MCF 10A (cell line): ENCODE measurements at regions not wholly inside any gene's neighbourhood (a gene's known extent, or its start where the extent isn't known, plus 50 kb on each side); places are given as distances from the start of the nearest gene placed in this dataset.

ENCODE experiments used
- BruUV-seq: library from RNA; stranded (reverse); fragments of 400-500 nt; replicated peaks from 2 replicates; lab custom pipeline; 2021; lab: Mats Ljungman, UMichigan
- CTCF ChIA-PET: fragments of 300-600 bp; sonication (Branson Sonifier 250); formaldehyde crosslinking; extraction: SDS; loops from one replicate; lab custom pipeline; 2021; ENCODE audit warnings: antibody characterized with exemption, inconsistent platforms; lab: Yijun Ruan, JAX
- POLR2A ChIA-PET: fragments of 300-600, 350-650 bp; sonication (Branson Sonifier 250); formaldehyde crosslinking; extraction: SDS; loops from one replicate; lab custom pipeline; 2020; ENCODE audit warnings: antibody characterized with exemption, inconsistent platforms; lab: Yijun Ruan, JAX
- DNase-seq: peaks from one replicate; pipeline ENCODE4 v3.0.0-alpha.2; 2018; ENCODE audit not compliant: unreplicated experiment
- H3K27ac Mint-ChIP-seq: one replicate; pipeline ENCODE4 v1.8.0; 2022; ENCODE audit warnings: mild to moderate bottlenecking, low read depth, mixed read lengths; ENCODE audit not compliant: unreplicated experiment
- H3K27me3 Mint-ChIP-seq: one replicate; pipeline ENCODE4 v1.8.0; 2022; ENCODE audit warnings: mixed read lengths; ENCODE audit not compliant: insufficient read depth, unreplicated experiment
- H3K36me3 Mint-ChIP-seq: one replicate; pipeline ENCODE4 v1.8.0; 2022; ENCODE audit warnings: mild to moderate bottlenecking, moderate library complexity, mixed read lengths; ENCODE audit not compliant: insufficient read depth, unreplicated experiment
- H3K4me1 Mint-ChIP-seq: one replicate; pipeline ENCODE4 v1.8.0; 2022; ENCODE audit warnings: mixed read lengths; ENCODE audit not compliant: insufficient read depth, unreplicated experiment
- H3K4me3 Mint-ChIP-seq: one replicate; pipeline ENCODE4 v1.8.0; 2022; ENCODE audit warnings: mild to moderate bottlenecking, moderate library complexity, mixed read lengths; ENCODE audit not compliant: unreplicated experiment
- H3K9me3 Mint-ChIP-seq: one replicate; pipeline ENCODE4 v1.8.0; 2022; ENCODE audit warnings: mixed read lengths; ENCODE audit not compliant: unreplicated experiment
- CTCF ChIP-seq: fragments of 200-600 bp; IDR thresholded peaks from one replicate; pipeline ENCODE4 v1.8.0; 2022; ENCODE audit warnings: antibody characterized with exemption, mild to moderate bottlenecking; ENCODE audit not compliant: unreplicated experiment
- intact Hi-C: fragments of 100-400 bp; cut with micrococcal nuclease; formaldehyde crosslinking; loops from 2 replicates; pipeline ENCODE4 v1.14.1; 2022

DNA sequence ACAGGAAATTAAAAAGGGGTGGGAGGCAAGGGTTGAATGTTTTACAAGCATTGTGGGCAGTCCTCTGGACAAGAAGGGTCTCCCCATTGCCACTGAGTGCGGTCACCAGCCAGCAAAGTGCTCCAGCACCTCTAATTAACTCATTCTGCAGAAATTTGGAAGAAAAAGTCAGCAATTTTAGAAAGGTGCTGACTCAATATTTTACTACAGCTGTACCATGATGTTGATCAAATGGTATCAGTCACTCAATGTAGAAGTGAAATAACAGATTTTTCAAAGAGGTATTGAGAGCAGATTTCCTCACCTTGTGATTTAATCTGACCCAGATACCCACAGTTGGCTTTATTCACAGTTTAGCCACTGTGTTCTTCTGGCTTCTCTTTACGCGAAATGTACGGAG is 96.7 kb downstream of the PMP22 start:
- no TSS peak for BruUV-seq
- Mint-ChIP-seq H3K27me3 (peaks cover 6% of the 10 kb centered on the region), H3K4me1 (peaks cover 11% of the 10 kb centered on the region), H3K36me3 (no peaks in the 10 kb centered on the region), H3K9me3 (no peaks in the 10 kb centered on the region), H3K4me3 (no peak overlapping the region), H3K27ac (no peak overlapping the region)
- intact Hi-C loops = no loop called here
- POLR2A ChIA-PET = interaction anchor here (0.7 kb wide), 3 partner anchors 51 to 1497 kb away, joined by 3 read pairs; no protein-coding TSS in a partner anchor
- TF ChIP-seq CTCF = no peak
- CTCF ChIA-PET = interaction anchor here (1.3 to 4.5 kb wide), 2 partner anchors 11 to 1574 kb away, joined by 3 to 29 read pairs; no protein-coding TSS in a partner anchor
- no peak for DNase-seq

GRCh38 chr17:15161395-15161794 is 103.7 kb downstream of the PMP22 start:
- intact Hi-C loops = no loop called here
- Mint-ChIP-seq H3K4me3 (no peak overlapping the region), H3K9me3 (no peaks in the 10 kb centered on the region), H3K36me3 (no peaks in the 10 kb centered on the region), H3K4me1 (peaks cover 8% of the 10 kb centered on the region), H3K27me3 (no peaks in the 10 kb centered on the region), H3K27ac (no peak overlapping the region)
- POLR2A ChIA-PET = interaction anchor here (0.8 kb wide), 1 partner anchor 76 kb away, joined by 4 read pairs; no protein-coding TSS in a partner anchor
- CTCF ChIA-PET = interaction anchor here (0.5 to 1.5 kb wide), 2 partner anchors 10 to 15 kb away, joined by 3 to 5 read pairs; no protein-coding TSS in a partner anchor
- TF ChIP-seq CTCF = no peak
- no TSS peak for BruUV-seq
- DNase-seq = no peak

DNA sequence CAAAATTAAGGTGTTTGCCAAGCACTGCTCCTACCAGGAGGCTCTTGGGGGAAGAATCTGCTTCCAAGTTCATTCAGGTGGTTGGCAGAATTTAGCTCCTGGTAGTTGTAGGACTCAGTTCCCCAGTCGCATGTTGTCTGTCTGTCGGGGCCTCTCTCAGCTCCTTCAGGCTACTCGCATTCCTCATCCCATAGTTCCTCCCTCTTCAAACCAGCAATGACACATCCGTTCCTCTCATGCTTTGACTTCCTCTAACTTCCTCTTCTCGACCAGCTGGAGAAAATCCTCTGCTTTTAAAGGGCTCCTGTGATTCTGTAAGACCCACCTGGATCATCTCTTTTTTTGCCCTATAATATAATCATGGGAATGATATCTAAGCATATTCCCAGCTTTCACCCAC is 108.1 kb downstream of the PMP22 start:
- no peaks in the 10 kb centered on the region for H3K27me3 Mint-ChIP-seq
- no peak overlapping the region for H3K4me3 Mint-ChIP-seq
- no peak for TF ChIP-seq CTCF
- ChIA-PET POLR2A (interaction anchor here (1.1 kb wide), 1 partner anchor 11 kb away, joined by 4 read pairs; no protein-coding TSS in a partner anchor), CTCF (interaction anchor here (0.5 to 3.0 kb wide), 10 partner anchors 9 to 1558 kb away, joined by 3 to 29 read pairs (median 4); no protein-coding TSS in a partner anchor)
- H3K27ac Mint-ChIP-seq = no peak overlapping the region
- intact Hi-C loops = loop anchor here (5.0 to 10.0 kb wide), 4 partner anchors 420 to 1822 kb away; no protein-coding TSS in a partner anchor
- peak; percentile 10 for DNase-seq
- H3K36me3 Mint-ChIP-seq = no peaks in the 10 kb centered on the region
- H3K4me1 Mint-ChIP-seq = peaks cover 18% of the 10 kb centered on the region
- BruUV-seq = no TSS peak
- no peaks in the 10 kb centered on the region for H3K9me3 Mint-ChIP-seq

DNA sequence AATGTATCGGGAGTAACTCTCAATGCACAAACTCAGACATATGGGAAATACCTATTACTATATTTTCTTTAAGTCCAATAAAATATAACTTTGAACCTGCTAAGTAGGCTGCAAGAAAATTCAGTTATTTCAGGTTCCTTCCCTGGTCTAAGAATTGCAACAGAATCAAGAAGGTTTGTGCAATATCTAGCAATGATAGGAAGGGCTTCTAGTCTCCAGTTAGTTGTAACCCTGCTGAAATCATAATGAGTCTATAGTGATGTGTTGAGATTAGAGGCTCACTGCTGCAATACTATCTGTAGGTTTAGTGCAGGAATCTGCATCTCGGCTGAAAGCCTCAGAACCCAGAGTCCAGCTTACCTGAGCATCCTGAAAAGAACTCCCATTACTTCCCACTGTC is 110.5 kb downstream of the PMP22 start:
- no peak for TF ChIP-seq CTCF
- Mint-ChIP-seq H3K36me3 (no peaks in the 10 kb centered on the region), H3K9me3 (no peaks in the 10 kb centered on the region), H3K27ac (no peak overlapping the region), H3K4me3 (no peak overlapping the region), H3K27me3 (no peaks in the 10 kb centered on the region), H3K4me1 (peaks cover 18% of the 10 kb centered on the region)
- ChIA-PET CTCF (interaction anchor here (0.7 to 3.0 kb wide), 5 partner anchors 9 to 1557 kb away, joined by 3 to 11 read pairs (median 3); no protein-coding TSS in a partner anchor), POLR2A (interaction anchor here (0.7 kb wide), 1 partner anchor 1379 kb away, joined by 3 read pairs; no protein-coding TSS in a partner anchor)
- intact Hi-C loops = loop anchor here (2.0 to 10.0 kb wide), 5 partner anchors 228 to 1820 kb away; no protein-coding TSS in a partner anchor
- peak; percentile 31 for DNase-seq
- no TSS peak for BruUV-seq
